OCI-LY1 (cell line): ENCODE measurements at regions not wholly inside any gene's neighbourhood (a gene's known extent, or its start where the extent isn't known, plus 50 kb on each side); places are given as distances from the start of the nearest gene placed in this dataset.

ENCODE experiments used
- EZH2 ChIP-seq: fragments of 200-600 bp; sonication (generic), shearing (Covaris generic); IDR thresholded peaks from 2 replicates; pipeline ENCODE4 v1.8.0; 2017; ENCODE audit warnings: borderline replicate concordance, mixed run types, mild to moderate bottlenecking, antibody characterized with exemption, low read length, moderate library complexity, mixed read lengths
- TF ChIP-seq, protein P1 (sequence below): fragments of 200-600 bp; sonication (generic), shearing (Covaris generic); IDR thresholded peaks from 2 replicates; pipeline ENCODE4 v1.5.1; 2017; ENCODE audit warnings: mild to moderate bottlenecking, antibody characterized with exemption, low read length, moderate library complexity, mixed read lengths

DNA sequence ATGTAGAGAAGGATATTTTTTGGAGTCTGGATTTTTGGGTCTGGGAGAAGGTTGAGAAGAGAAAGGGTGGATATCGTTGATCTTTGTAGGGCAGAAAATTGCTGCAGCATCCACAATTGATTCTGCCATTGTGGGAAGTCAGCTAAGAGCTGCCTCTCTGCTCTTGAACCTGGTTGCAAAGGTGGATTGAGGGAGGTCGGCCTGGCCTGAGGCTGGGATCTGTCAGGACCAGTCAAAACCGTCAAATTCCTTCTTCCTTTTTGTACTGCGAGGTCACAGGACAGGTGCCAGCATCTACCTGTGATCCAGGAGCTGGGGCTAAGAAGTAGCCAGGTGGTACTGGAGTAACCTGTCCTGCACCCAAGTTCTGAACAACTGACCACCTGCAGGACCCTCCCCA lies 93.7 kb downstream of the SHOX start:
- TF ChIP-seq, protein P1, sequence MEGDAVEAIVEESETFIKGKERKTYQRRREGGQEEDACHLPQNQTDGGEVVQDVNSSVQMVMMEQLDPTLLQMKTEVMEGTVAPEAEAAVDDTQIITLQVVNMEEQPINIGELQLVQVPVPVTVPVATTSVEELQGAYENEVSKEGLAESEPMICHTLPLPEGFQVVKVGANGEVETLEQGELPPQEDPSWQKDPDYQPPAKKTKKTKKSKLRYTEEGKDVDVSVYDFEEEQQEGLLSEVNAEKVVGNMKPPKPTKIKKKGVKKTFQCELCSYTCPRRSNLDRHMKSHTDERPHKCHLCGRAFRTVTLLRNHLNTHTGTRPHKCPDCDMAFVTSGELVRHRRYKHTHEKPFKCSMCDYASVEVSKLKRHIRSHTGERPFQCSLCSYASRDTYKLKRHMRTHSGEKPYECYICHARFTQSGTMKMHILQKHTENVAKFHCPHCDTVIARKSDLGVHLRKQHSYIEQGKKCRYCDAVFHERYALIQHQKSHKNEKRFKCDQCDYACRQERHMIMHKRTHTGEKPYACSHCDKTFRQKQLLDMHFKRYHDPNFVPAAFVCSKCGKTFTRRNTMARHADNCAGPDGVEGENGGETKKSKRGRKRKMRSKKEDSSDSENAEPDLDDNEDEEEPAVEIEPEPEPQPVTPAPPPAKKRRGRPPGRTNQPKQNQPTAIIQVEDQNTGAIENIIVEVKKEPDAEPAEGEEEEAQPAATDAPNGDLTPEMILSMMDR = no peak
- TF ChIP-seq EZH2 = no peak
